CD4-positive, alpha-beta T cell treated with Interleukin-15 for 4 hours (primary cell): ENCODE measurements at regions not wholly inside any gene's neighbourhood (a gene's known extent, or its start where the extent isn't known, plus 50 kb on each side); places are given as distances from the start of the nearest gene placed in this dataset.

Experiments
- DNase-seq: peaks from one replicate; pipeline ENCODE4 v3.0.0-alpha.2; 2020; ENCODE audit warnings: low spot score

DNA sequence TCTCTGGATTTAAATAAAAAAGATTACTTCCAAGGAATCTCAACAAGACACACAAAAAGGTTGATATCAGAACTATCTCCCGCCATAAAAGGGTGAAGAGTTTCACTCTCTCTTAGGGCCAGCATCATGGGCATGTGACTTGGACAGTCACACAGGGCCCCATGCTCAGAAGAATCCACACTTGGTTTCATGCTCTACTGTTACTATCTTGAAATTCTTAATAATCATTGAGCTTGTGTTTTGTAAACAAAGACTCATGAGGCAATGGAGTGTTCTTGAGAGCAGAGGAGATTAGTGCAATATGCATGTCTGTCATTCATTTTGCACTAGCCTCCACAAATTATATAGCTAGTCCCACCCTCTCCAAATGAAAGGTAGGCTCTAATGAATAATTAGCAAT is 58.4 kb downstream of the HMHB1 start:
- no peak for DNase-seq

DNA sequence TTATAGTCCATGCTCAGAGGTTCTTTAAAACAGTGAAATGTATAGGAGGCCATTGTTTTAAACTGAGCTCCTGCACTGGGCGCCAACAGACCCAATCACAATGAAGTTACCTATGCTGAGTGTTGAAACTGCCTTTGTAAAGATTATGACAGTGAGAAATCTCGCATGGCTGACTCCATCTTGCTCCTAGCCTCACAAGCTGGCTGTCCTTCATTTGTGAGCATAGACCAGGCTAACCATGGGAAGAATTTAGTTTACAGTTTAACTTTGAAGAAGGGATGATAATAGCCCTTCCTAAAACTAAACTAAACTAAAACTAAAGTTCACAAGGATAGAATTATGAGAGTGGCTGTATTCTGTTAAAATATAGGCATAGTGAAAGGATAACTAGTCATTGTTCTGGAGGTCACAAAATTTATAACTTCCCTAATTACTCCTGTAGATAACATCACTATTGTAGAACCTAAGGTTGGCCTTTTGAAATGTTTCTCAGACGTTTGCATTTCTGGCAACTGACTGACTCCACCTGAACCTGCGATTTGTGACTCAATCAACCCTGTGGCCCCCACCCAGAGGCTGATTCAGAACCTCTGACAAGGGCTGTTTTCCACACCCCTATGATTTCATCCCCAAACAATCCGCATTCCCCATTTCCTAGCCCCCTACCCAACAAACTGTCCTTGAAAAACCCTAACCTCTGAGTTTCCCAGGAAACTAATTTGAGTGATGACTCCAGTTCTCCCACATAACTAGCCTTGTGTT is 59.1 kb downstream of the HMHB1 start:
- DNase-seq: no peak

DNA sequence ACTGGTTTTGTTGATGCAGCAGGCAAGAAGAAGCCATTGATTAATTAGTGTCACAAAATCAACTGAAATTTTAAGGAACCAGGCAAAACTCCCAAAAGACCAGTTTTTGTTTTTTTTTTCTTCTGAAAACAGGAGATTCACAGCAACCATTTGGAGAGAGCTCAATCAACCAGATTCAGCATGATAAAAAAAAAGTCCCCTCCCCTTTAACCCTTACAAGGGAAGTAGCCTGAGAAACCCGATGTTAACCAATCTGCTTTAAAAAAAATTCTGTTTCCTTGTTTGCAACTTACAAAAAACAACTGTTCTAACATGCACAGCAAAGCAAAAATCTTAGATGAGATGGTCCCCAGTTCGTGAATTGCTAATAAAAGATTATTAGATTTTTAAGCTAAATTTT is 59.7 kb downstream of the HMHB1 start:
- no peak for DNase-seq

DNA sequence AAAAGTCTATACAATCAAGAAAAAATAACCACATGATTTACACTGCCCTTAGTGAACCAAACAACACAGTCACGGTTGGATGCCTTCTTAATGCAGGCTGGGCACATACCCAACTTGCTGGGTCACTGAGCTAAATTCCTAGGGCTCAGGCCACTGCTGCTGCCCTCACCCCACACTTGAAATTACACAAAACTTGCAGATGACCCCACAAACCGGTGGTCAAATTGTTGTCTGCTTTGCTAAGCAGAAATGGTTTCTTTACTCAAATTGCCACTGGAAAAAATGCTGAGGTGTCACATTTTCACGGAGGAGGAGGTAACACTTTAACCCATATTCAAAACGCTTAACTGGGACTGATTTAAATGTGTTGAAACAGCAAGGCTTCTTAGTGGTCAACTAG is 62.4 kb downstream of the HMHB1 start:
- no peak for DNase-seq

DNA sequence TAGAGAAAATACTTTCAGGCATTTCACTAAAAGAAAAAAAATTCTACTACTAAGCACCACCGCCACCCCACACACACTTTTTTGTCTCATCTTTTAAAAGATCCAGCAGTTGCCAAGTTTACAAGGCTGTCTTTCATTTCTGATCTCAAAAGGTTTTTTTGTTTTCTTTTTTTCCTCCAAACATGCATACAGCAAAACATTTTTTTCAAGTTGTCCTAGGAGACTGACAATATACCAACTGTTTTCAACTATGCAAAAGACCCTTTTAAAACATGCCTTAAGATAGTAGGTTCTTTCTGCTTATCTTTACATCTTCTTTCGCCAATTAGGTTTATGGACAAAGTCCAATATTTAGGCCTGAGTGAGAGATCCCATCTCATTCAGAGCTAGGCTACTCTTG is 65.2 kb downstream of the HMHB1 start:
- DNase-seq: no peak

DNA sequence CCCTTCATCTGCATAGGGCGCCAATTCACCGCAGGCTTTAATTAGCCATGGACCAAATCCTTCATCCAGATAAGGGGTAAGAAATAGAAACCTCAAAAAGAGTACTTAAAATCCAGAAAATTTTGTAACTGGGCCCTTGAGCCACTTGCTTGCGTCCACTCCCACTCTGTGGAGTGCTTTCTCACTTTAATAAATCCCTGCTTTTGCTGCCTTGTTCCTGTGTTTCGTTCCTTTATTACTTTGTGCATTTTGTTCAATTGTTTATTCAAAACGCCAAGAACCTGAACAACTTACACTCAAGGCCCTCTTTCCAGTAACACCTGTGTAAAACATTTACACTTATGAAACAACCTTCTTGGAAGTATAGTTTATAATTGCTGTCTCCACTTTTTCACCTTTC is 66.5 kb downstream of the HMHB1 start:
- no peak for DNase-seq

DNA sequence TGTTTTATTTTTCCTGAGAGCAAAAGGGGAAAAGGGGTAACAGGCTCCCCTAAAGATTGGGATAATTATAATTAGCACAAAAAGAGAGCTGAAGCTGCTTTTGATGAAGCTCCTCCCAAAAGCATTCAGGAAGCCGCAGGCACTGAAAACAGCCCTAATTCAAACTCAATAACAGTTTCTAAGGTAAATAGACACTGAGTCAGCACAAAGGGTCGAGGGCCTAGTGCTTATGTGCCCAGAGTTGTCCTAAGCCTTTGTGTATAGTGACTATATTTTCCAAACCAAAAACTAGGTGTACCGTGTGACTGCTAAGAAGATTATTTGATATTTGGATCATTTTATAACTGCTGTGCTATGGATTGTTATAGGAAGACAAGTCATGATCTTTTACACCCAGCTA is 67.7 kb downstream of the HMHB1 start:
- no peak for DNase-seq

DNA sequence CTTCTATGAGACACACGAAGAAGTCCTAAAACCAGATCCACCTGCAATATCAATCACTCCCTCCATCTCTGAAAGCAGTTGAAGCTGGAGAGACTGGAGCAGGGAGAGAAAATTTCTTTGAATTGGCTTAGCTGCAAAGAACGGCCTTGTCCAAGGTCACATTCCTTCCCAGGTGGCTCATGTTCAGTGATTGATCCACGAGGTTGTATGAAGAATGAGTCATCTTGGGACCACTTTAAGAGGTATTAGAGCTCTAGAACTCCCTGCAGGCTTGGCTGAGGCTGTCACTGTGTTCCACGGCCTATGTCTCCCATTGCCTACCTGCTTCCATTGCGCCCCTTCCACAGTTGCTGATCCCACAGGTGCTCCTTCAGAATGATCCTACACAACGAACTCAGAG is 68.2 kb downstream of the HMHB1 start:
- no peak for DNase-seq

DNA sequence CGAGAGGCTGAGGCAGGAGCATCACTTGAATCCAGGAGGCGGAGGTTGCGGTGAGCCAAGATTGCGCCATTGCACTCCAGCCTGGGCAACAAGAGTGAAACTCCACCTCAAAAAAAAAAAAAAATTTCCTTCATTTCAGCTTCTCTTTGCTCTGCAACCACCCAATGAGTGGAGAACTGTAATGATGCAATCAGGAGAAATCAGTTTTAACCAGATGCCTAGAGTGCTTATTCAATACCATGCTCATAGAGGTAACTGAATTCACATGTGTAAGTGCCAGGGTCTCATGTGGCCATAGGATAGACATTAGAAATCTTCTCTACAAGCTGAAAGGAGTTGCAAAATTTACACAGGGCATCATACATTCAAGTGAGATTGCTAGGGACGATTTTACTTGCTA is 70.6 kb downstream of the HMHB1 start:
- DNase-seq: no peak

DNA sequence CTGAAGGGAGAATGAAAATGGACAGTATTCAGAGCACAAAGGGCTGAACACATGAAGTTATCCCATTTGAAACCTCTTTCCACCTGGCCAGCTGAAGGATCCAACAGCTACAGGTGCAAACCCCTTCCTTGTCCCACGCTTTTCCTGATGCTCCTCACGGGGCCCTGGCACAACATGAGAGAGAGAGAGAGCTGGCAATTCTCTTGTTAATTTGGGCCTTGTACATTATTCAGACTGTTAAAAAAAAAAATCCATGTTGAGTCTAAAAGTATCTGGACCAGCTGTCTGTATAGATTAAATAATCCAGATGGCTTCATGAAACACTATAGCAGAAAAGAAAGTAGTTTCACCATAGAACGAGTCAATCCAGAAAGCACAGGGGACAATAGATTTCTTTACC is 74.1 kb downstream of the HMHB1 start:
- no peak for DNase-seq

DNA sequence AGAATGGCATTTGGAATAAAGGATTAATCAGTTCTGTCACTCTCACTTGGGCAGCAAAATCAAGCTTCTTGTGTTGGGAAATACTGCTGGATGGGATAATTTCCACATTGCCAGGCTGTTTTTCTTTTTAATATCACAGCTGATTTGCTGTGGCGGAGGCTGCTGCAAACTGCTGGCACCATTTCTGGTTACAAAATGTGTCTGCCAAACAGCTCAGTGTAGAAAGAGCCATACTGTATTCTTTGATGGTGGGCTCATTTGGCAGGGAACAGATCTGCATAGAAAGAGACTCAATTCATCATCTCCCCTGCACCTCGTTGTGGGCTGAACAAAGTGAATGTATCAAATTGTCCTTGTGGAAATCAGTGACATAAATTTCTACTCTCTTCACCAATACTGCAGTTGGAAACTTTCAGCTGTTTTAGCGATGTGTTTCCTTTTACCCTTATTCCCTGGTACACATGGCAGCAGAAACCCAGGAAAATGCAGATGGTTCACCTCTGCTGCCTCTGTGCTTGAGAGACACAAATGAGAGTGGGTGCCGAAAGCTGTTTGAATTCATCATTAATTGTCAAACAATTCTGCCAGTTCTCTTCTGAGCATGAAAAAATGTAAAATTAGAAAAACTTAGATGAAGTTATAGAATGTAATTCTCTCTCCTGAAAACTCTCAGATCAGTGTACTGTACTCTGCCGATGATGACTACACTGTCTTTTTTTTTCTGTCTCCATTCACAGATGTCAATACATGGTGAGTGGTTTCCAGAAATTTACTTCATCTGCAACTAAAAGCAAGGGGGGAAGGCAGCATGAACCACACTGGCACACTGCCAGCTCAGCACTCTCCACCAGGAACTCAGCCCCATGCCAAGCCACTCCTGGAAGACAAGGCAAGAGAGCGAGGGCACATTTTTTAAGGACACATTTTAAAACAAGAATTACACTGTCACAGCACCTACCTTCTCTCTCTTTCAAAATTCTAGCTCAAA is 75.0 kb downstream of the HMHB1 start:
- no peak for DNase-seq

DNA sequence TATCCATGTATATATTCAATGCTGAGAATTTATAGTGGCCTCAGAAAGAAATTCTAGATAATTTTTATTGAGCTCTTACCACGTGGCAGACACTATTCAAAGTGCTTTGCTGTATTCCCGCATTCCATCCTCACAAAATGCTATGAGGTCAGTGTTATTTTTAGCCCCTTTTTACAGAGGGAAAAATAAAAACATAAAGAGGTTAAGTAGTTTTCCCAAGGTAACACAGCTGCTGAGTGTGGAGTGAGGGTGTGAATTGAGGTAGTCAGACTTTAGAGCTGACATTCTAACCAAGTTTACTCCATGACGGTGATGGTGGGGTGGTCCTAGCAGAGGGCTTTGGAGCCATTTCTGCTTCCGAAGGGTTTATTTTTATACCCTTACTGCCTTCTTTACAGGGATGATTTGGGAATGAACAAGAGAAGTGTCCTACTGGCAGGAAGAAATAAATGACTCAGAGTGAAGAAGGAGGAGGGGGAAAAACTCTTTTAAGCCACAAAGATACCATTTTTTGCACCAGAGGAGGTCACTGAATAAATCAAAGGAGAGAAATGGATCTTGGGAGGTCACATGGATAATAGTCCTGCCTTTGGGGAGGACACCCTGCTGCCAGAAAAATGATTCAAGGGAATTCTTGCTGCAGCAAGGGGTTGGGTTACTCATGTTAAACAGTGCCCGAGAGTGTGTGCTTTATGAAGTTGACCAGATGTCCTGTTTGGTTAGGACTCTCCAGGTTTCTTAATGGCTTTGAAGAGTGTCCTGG is 76.1 kb downstream of the HMHB1 start:
- DNase-seq: no peak

DNA sequence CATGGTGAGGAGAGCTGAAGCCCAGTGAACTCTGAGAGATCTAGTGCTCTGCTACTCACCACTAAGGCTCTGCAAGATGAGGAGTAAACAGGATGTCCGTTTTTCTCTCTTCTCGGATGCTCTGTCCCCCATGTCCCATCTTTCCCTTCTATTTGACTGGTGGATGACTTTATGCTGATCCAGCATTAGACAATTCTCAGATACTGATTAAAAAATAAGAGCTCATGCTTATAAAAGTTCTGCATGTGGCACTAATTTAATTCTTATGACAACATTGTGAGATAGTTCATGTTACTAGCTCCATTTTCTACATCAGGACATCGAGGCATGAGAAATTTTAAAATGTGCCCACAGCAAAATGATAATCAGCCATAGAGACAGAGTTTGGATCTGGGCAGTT is 77.0 kb downstream of the HMHB1 start:
- no peak for DNase-seq

DNA sequence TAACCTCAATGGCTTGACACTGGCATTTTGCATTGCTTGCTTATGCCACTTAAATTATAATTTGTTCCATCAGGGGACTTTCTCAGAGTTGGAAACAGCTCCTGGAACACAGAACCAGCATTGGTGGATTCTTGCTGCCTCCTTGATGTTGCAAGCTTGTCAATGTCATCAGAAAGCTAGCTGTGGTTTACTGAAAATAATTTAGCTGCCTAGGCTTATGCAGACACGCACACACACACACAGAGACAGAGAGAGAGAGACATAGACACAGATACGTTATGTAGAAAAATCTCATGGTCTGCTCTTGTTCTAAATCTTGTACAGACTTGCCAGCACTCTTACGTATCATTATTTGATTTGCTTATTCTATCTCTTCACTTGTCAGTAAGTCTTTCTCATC is 78.0 kb downstream of the HMHB1 start:
- DNase-seq: no peak

DNA sequence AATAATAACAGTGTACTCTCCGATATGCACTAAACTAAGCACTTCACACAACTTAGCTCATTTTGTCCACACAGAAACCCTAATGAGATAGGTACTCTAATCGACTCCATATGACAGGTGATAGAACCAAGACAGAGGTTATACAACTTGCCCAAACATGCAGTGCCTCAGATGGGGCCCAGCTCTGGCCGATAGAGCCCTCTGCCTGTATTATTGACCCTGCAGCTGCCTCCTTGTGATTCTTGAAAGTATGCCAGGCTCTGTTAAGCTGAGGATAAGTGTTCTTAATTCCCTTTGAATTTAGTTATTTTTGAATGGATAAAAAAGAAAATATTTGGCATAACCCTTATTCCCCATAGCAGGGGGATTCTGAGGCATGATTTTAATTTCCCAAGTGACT is 78.5 kb downstream of the HMHB1 start:
- DNase-seq: no peak

DNA sequence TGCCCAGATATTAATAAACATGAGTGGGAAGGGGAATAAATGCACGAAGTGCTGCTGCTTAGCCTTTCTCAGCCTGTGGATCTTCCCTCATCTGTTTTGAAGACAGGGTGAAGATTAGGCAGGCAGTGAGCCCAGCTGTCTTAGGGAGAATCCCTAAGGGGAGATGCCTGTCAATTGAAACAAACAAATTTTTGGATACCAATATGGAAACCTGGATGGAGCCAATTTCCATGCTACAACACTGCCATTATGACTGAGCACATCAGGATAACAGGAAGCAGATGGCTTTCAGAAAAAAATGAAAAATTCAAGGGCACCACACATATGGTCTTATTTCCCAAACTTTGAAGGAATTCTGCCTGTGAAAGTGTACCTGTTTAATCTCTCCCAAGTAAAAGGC is 80.3 kb downstream of the HMHB1 start:
- DNase-seq: no peak

DNA sequence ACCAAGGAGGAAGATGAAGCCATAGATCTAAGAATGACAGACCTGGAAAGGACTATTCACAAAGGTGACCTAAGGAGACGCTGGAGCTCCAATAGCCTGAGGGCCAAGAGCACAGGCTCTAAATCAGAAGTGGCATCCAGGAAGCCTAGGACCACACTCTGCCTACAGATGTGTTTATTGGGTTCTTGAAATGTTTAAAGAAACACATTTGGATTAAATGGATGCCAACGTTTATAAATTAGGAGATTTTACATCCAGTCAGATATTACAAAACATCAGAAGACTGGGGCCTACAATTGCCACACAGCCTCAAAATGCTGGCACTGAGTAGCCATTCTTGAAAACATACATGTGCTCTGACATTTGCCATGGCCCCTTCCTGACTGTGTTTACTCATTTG is 80.9 kb downstream of the HMHB1 start:
- no peak for DNase-seq

DNA sequence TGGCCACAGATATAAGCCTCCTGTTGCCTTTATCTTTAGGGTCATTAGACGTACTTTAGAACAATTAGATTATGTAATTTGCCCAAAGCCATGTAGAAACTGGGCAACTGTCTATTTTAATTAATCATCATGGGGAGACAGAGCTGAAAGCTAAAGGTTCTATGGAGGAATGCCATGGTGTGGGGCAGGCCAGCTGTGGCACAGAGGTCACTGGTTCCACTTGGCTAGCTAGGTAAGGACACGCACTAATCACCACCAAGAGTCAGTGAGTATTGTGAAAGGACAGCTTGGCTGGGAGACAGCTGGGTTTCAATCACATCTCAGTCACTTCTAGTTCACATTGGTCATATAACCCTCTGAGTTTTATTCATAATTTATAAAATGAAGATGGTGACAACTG is 81.7 kb downstream of the HMHB1 start:
- DNase-seq: no peak

DNA sequence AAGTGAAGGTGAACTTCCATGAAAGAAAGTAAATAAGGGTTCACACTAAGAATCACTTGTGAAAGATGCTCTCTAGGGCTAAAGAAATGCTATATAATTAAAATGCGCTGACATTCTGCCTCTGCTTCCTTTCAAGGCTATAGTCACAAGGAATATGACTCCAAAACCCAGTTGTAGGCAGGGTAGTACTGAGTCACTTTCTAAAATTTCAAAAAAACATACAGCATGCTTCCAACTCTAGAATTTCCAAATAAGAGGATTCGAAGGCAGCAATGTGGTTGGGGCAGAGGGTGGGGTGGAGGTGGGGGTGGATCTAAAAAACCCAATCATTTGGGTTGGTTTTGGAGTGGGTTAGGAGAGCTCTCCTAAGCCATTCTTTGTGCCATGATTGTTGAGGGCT is 84.6 kb downstream of the HMHB1 start:
- DNase-seq: no peak

DNA sequence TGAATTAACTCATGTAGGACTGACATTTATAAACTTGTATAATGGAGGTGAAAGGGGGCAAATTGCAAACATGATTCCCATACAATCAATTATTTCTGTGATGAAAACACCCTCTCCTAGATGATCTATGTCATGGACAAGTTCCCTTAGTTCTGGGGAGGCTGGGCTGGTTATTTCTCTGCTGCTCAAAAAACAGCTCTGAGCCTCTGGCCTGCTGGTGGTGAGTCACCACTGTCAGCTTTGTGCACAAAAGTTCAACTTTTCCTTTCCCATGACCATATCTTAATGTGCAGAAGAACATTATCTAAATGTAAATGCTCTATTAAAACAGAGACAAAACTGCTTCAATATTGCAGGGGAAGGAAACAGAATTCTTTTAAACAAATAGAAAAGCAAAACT is 85.0 kb downstream of the HMHB1 start:
- DNase-seq: no peak

DNA sequence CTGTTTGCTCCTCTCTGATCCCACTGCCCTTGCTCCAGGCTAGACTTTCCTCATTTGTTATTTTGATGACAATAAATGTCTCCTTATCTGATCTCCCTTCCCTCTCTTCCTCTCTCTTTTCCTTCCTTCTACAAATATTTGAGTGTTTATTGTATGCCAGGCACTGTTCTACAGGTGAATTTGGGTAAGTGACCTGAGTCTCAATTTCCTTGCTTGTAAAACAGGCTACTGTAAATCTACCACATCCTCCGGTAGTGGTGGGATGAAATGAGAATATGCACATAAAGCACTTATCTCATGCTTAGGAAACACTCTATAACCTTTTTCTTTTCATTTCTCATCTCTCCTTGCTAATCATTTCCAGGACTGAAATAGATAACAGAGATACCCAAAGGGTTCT is 86.4 kb downstream of the HMHB1 start:
- no peak for DNase-seq

DNA sequence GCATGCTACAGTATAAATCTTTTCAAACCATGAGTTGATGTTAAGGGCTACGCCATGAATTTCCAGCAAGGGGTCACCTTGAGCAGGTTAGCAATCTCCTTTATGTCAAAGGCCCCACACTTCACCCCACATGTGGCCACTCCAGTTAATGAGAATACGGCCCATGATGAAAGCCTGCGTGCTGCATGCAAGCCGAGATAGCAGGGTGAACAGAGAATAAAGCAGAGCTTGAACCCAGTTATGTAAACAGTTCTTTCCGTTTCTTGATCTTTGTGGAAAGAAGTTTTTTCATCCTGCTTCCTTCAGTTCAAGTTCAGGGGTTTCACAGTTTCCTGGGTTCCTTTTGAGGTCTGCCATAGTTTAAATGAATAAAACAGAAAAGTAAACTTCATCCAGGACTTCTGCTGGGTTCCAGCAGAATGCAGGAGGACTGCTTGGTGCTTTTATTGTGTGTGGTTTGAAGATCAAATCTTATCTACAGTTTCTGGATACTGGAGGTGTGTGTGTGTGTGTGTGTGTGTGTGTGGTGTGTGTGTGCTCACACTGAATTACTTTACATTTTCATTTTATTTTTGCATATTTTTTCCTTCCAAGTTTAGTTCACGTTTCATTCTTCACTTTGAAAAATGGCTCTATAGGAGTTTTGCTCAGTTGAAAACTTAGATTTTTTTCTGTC is 87.1 kb downstream of the HMHB1 start:
- no peak for DNase-seq
